ENCODE measurements at regions not wholly inside any gene's neighbourhood (a gene's known extent, or its start where the extent isn't known, plus 50 kb on each side); places are given as distances from the start of the nearest gene placed in this dataset.

GRCh38 chr4:12778706-12779105, 705.4 kb downstream of the RAB28 start:
- TF ChIP-seq, protein P1, sequence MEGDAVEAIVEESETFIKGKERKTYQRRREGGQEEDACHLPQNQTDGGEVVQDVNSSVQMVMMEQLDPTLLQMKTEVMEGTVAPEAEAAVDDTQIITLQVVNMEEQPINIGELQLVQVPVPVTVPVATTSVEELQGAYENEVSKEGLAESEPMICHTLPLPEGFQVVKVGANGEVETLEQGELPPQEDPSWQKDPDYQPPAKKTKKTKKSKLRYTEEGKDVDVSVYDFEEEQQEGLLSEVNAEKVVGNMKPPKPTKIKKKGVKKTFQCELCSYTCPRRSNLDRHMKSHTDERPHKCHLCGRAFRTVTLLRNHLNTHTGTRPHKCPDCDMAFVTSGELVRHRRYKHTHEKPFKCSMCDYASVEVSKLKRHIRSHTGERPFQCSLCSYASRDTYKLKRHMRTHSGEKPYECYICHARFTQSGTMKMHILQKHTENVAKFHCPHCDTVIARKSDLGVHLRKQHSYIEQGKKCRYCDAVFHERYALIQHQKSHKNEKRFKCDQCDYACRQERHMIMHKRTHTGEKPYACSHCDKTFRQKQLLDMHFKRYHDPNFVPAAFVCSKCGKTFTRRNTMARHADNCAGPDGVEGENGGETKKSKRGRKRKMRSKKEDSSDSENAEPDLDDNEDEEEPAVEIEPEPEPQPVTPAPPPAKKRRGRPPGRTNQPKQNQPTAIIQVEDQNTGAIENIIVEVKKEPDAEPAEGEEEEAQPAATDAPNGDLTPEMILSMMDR (IDR thresholded peaks at IDR 0.05; ENCODE audit: low read depth, low read length): no peak
- no peak overlapping the region for H3K4me3 ChIP-seq (ENCODE audit: low read depth, low read length)

DNA sequence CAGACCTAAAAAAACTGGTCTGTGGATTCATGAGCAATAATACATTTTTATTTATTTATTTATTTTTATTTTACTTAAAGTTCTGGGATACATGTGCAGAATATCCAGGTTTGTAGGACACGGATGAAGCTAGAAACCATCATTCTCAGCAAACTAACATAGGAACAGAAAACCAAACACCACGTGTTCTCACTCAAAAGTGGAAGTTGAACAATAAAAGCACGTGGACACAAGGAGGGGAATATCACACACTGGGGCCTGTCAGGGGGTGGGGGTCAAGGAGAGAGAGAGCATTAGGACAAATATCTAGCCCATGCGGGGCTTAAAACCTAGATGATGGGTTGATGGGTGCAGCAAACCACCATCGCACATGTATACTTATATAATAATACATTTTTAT, 705.9 kb downstream of the RAB28 start:
- TF ChIP-seq, protein P1 (IDR thresholded peaks at IDR 0.05; ENCODE audit: low read depth, low read length): no peak

GRCh38 chr4:12770351-12770750, 713.8 kb downstream of the RAB28 start:
- no peak overlapping the region for H3K4me3 ChIP-seq (ENCODE audit: low read depth, low read length)
- TF ChIP-seq, protein P1 (IDR thresholded peaks at IDR 0.05; ENCODE audit: low read depth, low read length): no peak

More for the DNA sequence above, 705.9 kb downstream of the RAB28 start:
- H3K4me3 ChIP-seq (ENCODE audit: low read depth, low read length): no peak overlapping the region

- no peak overlapping the region for H3K4me3 ChIP-seq (ENCODE audit: low read depth, low read length)
- TF ChIP-seq, protein P1 (IDR thresholded peaks at IDR 0.05; ENCODE audit: low read depth, low read length): no peak
These were observed 722.4 kb downstream of the RAB28 start for GRCh38 chr4:12761694-12762093.

GRCh38 chr4:12747154-12747553, 737.0 kb downstream of the RAB28 start:
- TF ChIP-seq, protein P1 (IDR thresholded peaks at IDR 0.05; ENCODE audit: low read depth, low read length): no peak
- no peak overlapping the region for H3K4me3 ChIP-seq (ENCODE audit: low read depth, low read length)

DNA sequence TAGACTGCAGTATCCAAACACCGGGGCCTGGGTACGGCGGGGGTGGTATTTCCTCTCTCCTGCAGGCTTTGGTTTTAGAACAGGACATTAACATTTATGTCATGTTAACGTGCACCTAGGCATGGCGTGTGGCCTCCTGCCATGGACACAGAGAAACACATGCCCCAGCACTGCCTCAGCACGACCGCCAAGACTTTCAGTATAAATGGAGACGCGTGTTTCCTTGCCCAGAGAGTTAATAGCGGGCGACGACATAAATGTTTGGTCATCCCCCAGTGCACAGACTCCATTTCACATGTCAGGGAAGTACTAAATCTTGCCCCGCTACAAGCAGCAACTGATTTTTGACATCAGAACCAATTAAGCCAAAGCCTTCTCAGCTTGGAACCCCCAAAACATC, 737.9 kb downstream of the RAB28 start:
- H3K4me3 ChIP-seq (ENCODE audit: low read depth, low read length): no peak overlapping the region
- TF ChIP-seq, protein P1 (IDR thresholded peaks at IDR 0.05; ENCODE audit: low read depth, low read length): no peak

DNA sequence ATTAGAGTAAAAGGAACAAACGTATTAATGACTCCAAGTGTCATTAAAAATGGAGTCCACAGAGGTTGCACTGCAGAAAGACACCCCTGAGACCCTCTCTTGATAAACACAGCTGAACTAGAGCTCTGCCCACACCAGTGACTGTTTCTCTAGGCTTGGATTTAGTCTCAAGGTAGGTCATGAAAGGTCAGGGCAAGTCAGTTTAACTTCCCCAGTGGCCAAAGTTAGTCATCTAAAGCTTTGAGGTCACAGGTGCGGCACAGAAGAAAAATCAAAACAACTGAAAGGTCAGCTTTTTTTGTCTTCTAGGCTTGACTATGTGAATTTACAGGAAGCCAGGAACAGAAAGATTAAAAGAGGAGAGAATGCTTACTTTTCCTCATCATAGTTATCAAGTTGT, 749.6 kb downstream of the RAB28 start:
- no peak overlapping the region for H3K4me3 ChIP-seq (ENCODE audit: low read depth, low read length)
- TF ChIP-seq, protein P1 (IDR thresholded peaks at IDR 0.05; ENCODE audit: low read depth, low read length): no peak
